Astrocyte (in vitro differentiated cells and primary cell): ENCODE measurements at regions not wholly inside any gene's neighbourhood (a gene's known extent, or its start where the extent isn't known, plus 50 kb on each side); places are given as distances from the start of the nearest gene placed in this dataset.

Experiments
- EZH2 ChIP-seq: IDR thresholded peaks from 2 replicates; pipeline ENCODE4 v1.6.1; 2012; ENCODE audit warnings: mild to moderate bottlenecking, low read length, inconsistent platforms; ENCODE audit not compliant: insufficient read depth
- TF ChIP-seq, protein P1 (sequence below): IDR thresholded peaks from 2 replicates; pipeline ENCODE4 v1.5.1; 2011; ENCODE audit warnings: low read depth, mild to moderate bottlenecking, inconsistent platforms, low read length, moderate library complexity; ENCODE audit not compliant: insufficient read depth

- TF ChIP-seq, protein P1, sequence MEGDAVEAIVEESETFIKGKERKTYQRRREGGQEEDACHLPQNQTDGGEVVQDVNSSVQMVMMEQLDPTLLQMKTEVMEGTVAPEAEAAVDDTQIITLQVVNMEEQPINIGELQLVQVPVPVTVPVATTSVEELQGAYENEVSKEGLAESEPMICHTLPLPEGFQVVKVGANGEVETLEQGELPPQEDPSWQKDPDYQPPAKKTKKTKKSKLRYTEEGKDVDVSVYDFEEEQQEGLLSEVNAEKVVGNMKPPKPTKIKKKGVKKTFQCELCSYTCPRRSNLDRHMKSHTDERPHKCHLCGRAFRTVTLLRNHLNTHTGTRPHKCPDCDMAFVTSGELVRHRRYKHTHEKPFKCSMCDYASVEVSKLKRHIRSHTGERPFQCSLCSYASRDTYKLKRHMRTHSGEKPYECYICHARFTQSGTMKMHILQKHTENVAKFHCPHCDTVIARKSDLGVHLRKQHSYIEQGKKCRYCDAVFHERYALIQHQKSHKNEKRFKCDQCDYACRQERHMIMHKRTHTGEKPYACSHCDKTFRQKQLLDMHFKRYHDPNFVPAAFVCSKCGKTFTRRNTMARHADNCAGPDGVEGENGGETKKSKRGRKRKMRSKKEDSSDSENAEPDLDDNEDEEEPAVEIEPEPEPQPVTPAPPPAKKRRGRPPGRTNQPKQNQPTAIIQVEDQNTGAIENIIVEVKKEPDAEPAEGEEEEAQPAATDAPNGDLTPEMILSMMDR: no peak
- TF ChIP-seq EZH2: no peak
These were observed 933.7 kb upstream of the SLITRK5 start for GRCh38 chr13:86737334-86737932.
